ENCODE measurements at regions not wholly inside any gene's neighbourhood (a gene's known extent, or its start where the extent isn't known, plus 50 kb on each side); places are given as distances from the start of the nearest gene placed in this dataset.

DNA sequence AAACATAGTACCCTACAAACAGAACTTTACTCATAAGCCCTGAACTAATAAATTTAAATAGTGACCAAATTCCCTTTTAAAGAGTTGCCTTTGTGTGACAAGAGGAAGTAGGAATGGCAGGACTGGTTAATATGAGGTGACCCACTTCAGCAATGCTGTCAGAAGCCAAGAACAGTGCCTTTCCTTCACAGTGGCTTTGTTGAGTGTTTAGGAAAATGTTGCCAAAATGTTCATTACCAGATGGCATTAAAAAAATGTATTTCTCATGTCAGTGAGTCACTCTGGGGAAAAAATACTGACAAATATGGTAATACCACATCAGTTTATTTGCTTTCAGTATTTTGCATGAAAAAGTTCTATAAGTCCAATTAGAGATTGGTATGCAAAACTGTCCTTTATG, 103.3 kb downstream of the DIRAS2 start:
- no peak for DNase-seq (ENCODE audit: low spot score)

DNA sequence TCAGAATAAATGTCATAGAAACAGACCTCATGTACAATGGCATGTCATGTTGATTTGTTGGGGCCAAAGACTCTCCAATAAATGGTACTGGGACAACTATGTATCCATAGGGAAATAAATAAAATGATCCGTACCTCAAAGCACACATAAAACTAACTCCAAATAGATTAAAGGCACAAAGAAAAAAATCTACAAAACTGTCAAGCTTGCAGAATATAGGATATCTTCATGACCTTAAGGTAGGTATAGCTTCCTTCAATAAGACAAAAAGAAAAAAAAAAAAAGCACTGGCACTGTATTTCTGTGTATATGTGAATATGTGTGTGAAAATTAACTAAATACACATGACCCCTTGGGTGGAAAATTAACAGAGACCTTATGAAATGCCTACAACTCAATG, 101.9 kb downstream of the DIRAS2 start:
- no peak for DNase-seq (ENCODE audit: low spot score)

DNA sequence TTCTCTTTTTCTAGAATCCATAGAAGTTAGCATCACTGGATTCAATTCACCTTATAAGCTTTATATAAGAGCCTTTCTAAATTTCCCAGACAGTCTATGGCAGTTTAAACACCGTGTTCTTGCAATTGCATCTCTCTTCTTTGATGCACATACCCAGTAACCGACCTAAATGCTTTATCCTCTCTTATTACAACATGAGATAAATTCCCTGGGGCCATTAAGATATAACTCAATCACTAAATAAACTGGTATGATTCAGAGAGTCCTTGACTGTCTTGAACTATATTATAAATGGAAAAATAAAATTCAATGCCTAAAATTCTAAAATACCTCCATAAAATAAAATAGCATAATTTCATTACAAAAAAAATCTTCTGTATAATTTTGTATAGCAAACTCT, 98.1 kb downstream of the DIRAS2 start:
- DNase-seq (ENCODE audit: low spot score), result no peak

DNA sequence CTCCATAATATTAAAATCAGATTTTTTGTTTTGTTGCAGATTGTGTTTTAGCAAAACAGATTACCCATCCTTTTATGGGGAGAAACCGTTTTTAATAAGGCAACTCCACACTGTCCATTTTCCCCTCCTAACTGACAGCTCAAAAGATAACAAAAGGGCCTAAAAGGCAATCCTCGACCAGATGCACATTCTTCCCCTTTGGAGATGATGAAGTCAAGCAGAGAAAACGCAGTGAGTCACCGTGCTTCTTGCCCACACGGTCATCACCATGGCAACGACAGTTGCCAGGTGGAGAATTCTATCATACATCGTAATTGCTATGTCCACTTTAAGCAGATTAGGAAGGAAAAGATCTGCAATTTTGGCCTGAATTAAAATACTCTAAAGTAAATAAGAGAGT, 96.4 kb downstream of the DIRAS2 start:
- DNase-seq (ENCODE audit: low spot score), result peak; percentile 86

DNA sequence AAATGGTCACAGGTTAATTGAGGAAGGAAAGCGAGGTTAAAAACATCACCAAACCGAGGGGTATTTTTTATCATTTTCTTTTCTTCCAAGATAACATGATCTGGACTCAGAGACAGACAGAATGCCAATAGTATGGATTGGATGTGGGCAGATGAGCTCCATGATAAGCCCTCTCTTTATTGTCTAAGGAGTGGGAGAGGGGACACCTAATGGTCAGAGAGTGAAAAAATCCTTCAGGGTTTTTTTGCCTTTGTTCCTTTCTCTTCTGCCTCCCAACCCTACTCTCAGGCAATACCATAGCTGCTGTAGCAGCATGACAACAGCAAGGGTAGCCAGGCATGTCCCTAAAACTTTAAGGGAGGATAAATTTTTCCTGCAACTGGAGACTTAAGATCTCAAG, 94.7 kb downstream of the DIRAS2 start:
- no peak for DNase-seq (ENCODE audit: low spot score)

DNA sequence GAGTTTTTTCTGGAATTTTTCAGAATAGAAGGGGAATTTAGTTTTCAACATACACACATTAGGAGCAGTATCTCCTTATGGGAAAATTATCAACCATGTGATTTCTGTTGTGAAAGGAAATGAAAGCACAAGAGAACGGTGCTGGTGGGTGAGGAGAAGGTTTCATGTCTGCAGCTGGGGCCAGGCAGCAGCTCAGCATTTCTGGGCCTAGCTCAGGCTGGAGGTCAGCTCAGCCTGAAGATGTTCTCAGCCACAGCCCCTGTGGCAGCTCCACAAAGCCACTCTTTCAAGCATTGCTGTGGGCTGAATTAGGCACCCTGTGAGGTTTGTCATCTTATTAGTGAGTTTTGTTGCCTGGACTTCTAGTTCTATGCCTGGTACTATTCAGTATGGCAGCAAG, 90.3 kb downstream of the DIRAS2 start:
- no peak for DNase-seq (ENCODE audit: low spot score)

DNA sequence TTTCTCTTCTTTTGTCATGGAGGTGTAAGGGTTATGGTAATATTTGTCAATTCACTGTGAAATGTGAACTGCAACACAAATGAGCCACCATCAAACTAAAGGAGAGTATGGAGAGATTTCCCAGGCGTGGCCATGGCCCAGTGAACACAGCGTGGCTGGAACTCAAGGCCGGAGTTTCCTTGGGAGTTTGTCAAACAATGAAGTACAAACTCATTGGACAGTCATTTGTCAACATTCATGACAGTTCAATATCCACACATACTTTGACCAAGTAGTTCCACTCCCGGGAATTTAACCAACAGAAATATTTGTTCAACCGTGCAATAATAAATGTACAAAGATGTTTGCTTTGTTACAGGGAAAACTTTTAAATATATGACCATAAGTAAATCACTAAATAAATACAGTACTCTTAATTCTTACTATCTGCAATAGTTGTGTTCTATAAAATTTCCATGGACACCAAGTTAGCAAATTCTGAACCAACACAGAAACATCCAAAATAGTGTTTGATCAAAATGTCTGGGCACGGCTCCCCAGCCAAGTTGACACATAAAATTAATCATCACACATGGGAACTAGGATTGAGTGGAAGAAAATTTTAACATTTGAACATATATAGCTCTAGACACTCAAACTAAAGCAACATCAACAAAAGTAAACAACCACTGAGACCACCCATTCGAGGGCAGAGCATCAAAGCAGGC, 87.1 kb downstream of the DIRAS2 start:
- DNase-seq (ENCODE audit: low spot score), result no peak

DNA sequence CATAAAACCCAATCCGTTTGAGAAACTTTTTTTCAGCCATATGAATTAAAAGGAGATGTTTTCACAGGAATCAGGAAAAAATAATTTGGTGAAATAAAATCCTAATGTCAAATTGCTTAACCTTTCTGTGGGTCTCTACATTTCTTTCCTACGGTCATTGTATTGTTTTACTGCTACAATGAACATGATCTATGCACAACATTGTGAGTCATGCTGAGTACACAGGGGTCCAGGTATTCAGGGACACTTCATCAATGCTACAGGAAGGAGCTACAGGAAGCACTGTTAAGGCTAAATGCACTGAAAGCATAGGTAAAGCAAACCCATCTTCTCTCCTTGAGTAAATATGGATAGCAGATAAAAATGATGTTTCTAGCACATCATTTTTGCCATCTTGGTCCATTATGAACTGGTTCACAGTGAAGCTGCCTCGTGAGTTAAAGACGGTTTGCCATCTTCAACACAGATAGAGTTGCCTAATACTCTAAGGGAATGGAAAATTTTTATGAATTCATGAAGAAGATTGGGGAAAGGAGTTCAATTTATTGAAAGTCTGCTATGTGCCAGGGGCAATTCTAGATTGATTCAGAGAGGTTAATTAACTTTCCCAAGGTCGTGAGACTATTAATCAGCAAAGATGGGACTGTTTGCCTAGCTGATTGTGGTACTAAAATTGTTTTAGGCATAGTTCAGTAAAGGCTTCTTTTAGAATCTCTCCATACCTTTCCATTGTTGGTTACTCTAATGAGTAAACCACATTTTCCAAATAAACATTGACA, 85.5 kb downstream of the DIRAS2 start:
- no peak for DNase-seq (ENCODE audit: low spot score)

DNA sequence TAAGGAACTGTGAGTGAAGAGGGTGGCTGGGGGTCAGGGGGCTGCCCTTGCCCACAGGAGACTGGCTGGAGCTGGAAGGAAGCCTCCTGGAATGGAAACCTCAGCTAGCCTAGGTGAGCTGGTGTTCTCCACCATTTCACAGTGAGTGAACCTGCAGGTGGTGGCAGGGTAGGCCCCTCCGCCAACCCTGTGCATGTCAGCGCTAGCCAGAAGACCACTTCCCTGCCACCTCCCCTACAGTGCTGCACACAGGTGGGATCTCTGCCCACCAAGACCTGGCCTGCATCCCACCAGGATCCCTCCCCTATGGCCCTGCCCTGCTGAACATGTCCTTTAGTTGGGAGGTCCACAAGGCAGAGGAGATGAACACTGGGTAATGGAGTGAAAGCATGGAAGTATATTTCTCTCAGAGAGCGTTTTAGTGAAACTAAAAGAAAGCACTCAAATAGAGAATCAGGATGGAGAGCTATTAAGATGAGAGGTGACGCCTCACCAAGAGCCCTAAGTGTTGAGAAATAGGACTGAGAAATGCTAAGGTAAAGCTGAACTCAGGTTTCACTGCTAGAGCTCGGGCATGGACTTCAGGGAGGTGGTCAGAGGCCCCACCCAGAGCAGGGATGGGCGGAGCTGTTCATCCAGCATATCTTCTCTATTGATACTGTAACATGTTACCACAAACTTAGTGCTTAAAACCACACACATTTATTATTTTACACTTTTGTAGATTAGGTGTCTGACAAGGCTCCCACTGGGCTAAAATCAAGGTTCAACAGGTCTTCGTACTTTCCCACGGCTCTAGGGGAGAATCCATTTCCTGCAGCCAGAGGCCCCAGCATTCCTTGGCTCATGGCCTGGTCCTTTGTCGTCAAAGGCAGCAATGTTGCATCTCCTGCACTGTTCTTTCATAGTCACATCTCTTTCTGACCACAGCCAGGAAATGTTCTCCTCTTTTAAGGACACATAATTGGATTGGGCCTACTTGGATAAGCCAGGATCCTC, 83.2 kb downstream of the DIRAS2 start:
- no peak for DNase-seq (ENCODE audit: low spot score)
